Osteocyte (in vitro differentiated cells): ENCODE measurements at regions not wholly inside any gene's neighbourhood (a gene's known extent, or its start where the extent isn't known, plus 50 kb on each side); places are given as distances from the start of the nearest gene placed in this dataset.
"Not testable (repeated sequence)": the region's sequence is repeated elsewhere in the genome, so short reads cannot be mapped to it uniquely, and the experiment has no call there.

Experiments
- DNase-seq: peaks from one replicate; pipeline ENCODE4 v3.0.0; 2021; ENCODE audit warnings: mixed read lengths; ENCODE audit not compliant: unreplicated experiment; ENCODE audit errors: extremely low spot score
- H3K27ac Mint-ChIP-seq: one replicate; pipeline ENCODE4 v1.8.0; 2021; ENCODE audit warnings: mild to moderate bottlenecking, mixed read lengths; ENCODE audit not compliant: unreplicated experiment
- H3K27me3 Mint-ChIP-seq: one replicate; pipeline ENCODE4 v1.8.0; 2021; ENCODE audit warnings: mixed read lengths; ENCODE audit not compliant: unreplicated experiment
- H3K36me3 Mint-ChIP-seq: one replicate; pipeline ENCODE4 v1.8.0; 2021; ENCODE audit warnings: mixed read lengths; ENCODE audit not compliant: unreplicated experiment
- H3K4me1 Mint-ChIP-seq: one replicate; pipeline ENCODE4 v1.8.0; 2021; ENCODE audit warnings: mixed read lengths; ENCODE audit not compliant: unreplicated experiment
- H3K4me3 Mint-ChIP-seq: one replicate; pipeline ENCODE4 v1.8.0; 2021; ENCODE audit warnings: mild to moderate bottlenecking, moderate library complexity, mixed read lengths; ENCODE audit not compliant: unreplicated experiment
- H3K9me3 Mint-ChIP-seq: one replicate; pipeline ENCODE4 v1.8.0; 2021; ENCODE audit warnings: mixed read lengths; ENCODE audit not compliant: unreplicated experiment
- CTCF ChIP-seq: fragments of 200-600 bp; sonication (generic); IDR thresholded peaks from 2 replicates; pipeline ENCODE4 v1.5.0; 2021; ENCODE audit warnings: antibody characterized with exemption, mild to moderate bottlenecking, moderate library complexity

- DNase-seq: no peak
- H3K4me1 Mint-ChIP-seq: peaks cover 12% of the 10 kb centered on the region
- H3K27me3 Mint-ChIP-seq: no peaks in the 10 kb centered on the region
- H3K27ac Mint-ChIP-seq: no peak overlapping the region
- H3K4me3 Mint-ChIP-seq: no peak overlapping the region
- H3K36me3 Mint-ChIP-seq: no peaks in the 10 kb centered on the region
- TF ChIP-seq CTCF: no peak
- no peaks in the 10 kb centered on the region for H3K9me3 Mint-ChIP-seq
Observed at GRCh38 chr4:158122501-158122900, 50.3 kb downstream of the GASK1B start.

- no peak overlapping the region for H3K4me3 Mint-ChIP-seq
- H3K36me3 Mint-ChIP-seq: no peaks in the 10 kb centered on the region
- peaks cover 12% of the 10 kb centered on the region for H3K4me1 Mint-ChIP-seq
- no peaks in the 10 kb centered on the region for H3K27me3 Mint-ChIP-seq
- no peak overlapping the region for H3K27ac Mint-ChIP-seq
- TF ChIP-seq CTCF: no peak
- no peak for DNase-seq
- no peaks in the 10 kb centered on the region for H3K9me3 Mint-ChIP-seq
Observed at GRCh38 chr4:158121161-158121579, 51.7 kb downstream of the GASK1B start.

- H3K27me3 Mint-ChIP-seq, H3K36me3 Mint-ChIP-seq, H3K4me3 Mint-ChIP-seq, H3K9me3 Mint-ChIP-seq, DNase-seq: not testable (repeated sequence)
- peaks cover 12% of the 10 kb centered on the region for H3K4me1 Mint-ChIP-seq
- peak overlapping the region; percentile 78 for H3K27ac Mint-ChIP-seq
Observed at GRCh38 chr4:158120645-158121151, 52.1 kb downstream of the GASK1B start.

- H3K4me3 Mint-ChIP-seq: no peak overlapping the region
- TF ChIP-seq CTCF: no peak
- H3K36me3 Mint-ChIP-seq: no peaks in the 10 kb centered on the region
- DNase-seq: no peak
- peaks cover 4% of the 10 kb centered on the region for H3K9me3 Mint-ChIP-seq
- H3K4me1 Mint-ChIP-seq: no peaks in the 10 kb centered on the region
- no peak overlapping the region for H3K27ac Mint-ChIP-seq
- H3K27me3 Mint-ChIP-seq: no peaks in the 10 kb centered on the region
Observed at GRCh38 chr4:158112611-158113010, 60.2 kb downstream of the GASK1B start.

- H3K9me3 Mint-ChIP-seq: peaks cover 4% of the 10 kb centered on the region
- H3K27me3 Mint-ChIP-seq: no peaks in the 10 kb centered on the region
- H3K27ac Mint-ChIP-seq: no peak overlapping the region
- no peak for TF ChIP-seq CTCF
- no peaks in the 10 kb centered on the region for H3K4me1 Mint-ChIP-seq
- H3K36me3 Mint-ChIP-seq: no peaks in the 10 kb centered on the region
- DNase-seq: no peak
- no peak overlapping the region for H3K4me3 Mint-ChIP-seq
Observed at GRCh38 chr4:158111241-158111640, 61.6 kb downstream of the GASK1B start.

- Mint-ChIP-seq H3K27me3 (no peaks in the 10 kb centered on the region), H3K9me3 (no peaks in the 10 kb centered on the region), H3K27ac (no peak overlapping the region), H3K36me3 (no peaks in the 10 kb centered on the region), H3K4me1 (no peaks in the 10 kb centered on the region), H3K4me3 (no peak overlapping the region)
- no peak for DNase-seq
- no peak for TF ChIP-seq CTCF
Observed at GRCh38 chr4:158102904-158103303, 69.9 kb downstream of the GASK1B start.
